SU-DHL-6 (cell line): ENCODE measurements at regions not wholly inside any gene's neighbourhood (a gene's known extent, or its start where the extent isn't known, plus 50 kb on each side); places are given as distances from the start of the nearest gene placed in this dataset.

Source experiments
- H2AFZ ChIP-seq: fragments of 200-600 bp; sonication (generic); 2 replicates; pipeline ENCODE4 v1.6.1; 2014; ENCODE audit warnings: low read depth, mild to moderate bottlenecking, moderate library complexity, mixed read lengths, antibody characterized with exemption, low read length; ENCODE audit not compliant: severe bottlenecking
- H3F3A ChIP-seq: fragments of 200-600 bp; shearing (Covaris generic); 2 replicates; pipeline ENCODE4 v1.6.0; 2016; ENCODE audit warnings: antibody characterized with exemption, mild to moderate bottlenecking; ENCODE audit not compliant: insufficient read depth
- H3K27ac ChIP-seq: fragments of 200-600 bp; sonication (generic); 2 replicates; pipeline ENCODE4 v1.5.1; 2016; ENCODE audit warnings: low read depth, mild to moderate bottlenecking, low read length, moderate library complexity, mixed read lengths
- H3K27me3 ChIP-seq: fragments of 200-600 bp; sonication (generic), shearing (Covaris generic); 2 replicates; pipeline ENCODE4 v1.6.0; 2014; ENCODE audit warnings: mild to moderate bottlenecking, low read length
- H3K36me3 ChIP-seq: fragments of 200-600 bp; sonication (generic); 2 replicates; pipeline ENCODE4 v1.6.1; 2014; ENCODE audit warnings: mild to moderate bottlenecking, low read length, mixed read lengths
- H3K4me2 ChIP-seq: fragments of 300-600, 200-600 bp; shearing (Covaris generic), sonication (generic); 2 replicates; pipeline ENCODE4 v1.6.0; 2014; ENCODE audit warnings: low read length, low read depth, mild to moderate bottlenecking; ENCODE audit not compliant: poor library complexity, severe bottlenecking
- H3K4me3 ChIP-seq: fragments of 200-600 bp; sonication (generic); 2 replicates; pipeline ENCODE4 v1.5.1; 2014; ENCODE audit warnings: antibody characterized with exemption, low read length, mild to moderate bottlenecking, mixed read lengths; ENCODE audit not compliant: insufficient read depth, poor library complexity, severe bottlenecking
- H3K79me2 ChIP-seq: fragments of 200-600 bp; sonication (generic); 2 replicates; pipeline ENCODE4 v1.6.1; 2014; ENCODE audit warnings: mild to moderate bottlenecking, low read length, moderate library complexity; ENCODE audit not compliant: insufficient read depth
- H3K9ac ChIP-seq: fragments of 200-600 bp; sonication (generic); 2 replicates; pipeline ENCODE4 v1.7.0; 2014; ENCODE audit warnings: mild to moderate bottlenecking, low read length
- H3K9me2 ChIP-seq: fragments of 200-600 bp; sonication (generic); replicated peaks from 2 replicates; pipeline ENCODE4 v1.6.1; 2014; ENCODE audit warnings: low read length; ENCODE audit not compliant: insufficient read depth
- H3K9me3 ChIP-seq: fragments of 200-600 bp; sonication (generic); 2 replicates; pipeline ENCODE4 v1.6.1; 2014; ENCODE audit warnings: low read length, mixed read lengths; ENCODE audit not compliant: insufficient read depth
- H4K20me1 ChIP-seq: fragments of 200-600 bp; sonication (generic); 2 replicates; pipeline ENCODE4 v1.6.1; 2014; ENCODE audit warnings: low read depth, mild to moderate bottlenecking, antibody characterized with exemption, low read length, moderate library complexity, mixed read lengths
- CTCF ChIP-seq: fragments of 200-600 bp; sonication (generic); IDR thresholded peaks from one replicate; pipeline ENCODE4 v1.5.1; 2017; ENCODE audit warnings: antibody characterized with exemption, mild to moderate bottlenecking, low read length, moderate library complexity; ENCODE audit not compliant: insufficient read depth, poor library complexity, severe bottlenecking
- EZH2phosphoT487 ChIP-seq: fragments of 200-600 bp; sonication (generic), shearing (Covaris generic); conservative IDR thresholded peaks from 2 replicates; pipeline ENCODE4 v1.6.1; 2018; ENCODE audit warnings: mild to moderate bottlenecking, antibody characterized with exemption, low read length, moderate library complexity, mixed read lengths

GRCh38 chr9:118482306-118482705 is 778.1 kb downstream of the TLR4 start:
- Histone ChIP-seq H2AFZ (no peak overlapping the region), H3K79me2 (no peaks in the 10 kb centered on the region), H3K36me3 (no peaks in the 10 kb centered on the region), H3K4me2 (no peak overlapping the region), H3K27me3 (no peaks in the 10 kb centered on the region), H3K9me3 (no peaks in the 10 kb centered on the region), H3K9me2 (no peaks in the 10 kb centered on the region; the same call in 1 of the 2 replicates), H3K9ac (no peak overlapping the region), H3K4me3 (no peak overlapping the region), H3F3A (no peaks in the 10 kb centered on the region), H4K20me1 (no peaks in the 10 kb centered on the region), H3K27ac (no peak overlapping the region)
- TF ChIP-seq CTCF (no peak), EZH2phosphoT487 (no peak)

- no peaks in the 10 kb centered on the region for H4K20me1 ChIP-seq
These were observed 779.5 kb downstream of the TLR4 start for GRCh38 chr9:118483677-118484076.

GRCh38 chr9:118503236-118503635 is 799.0 kb downstream of the TLR4 start:
- TF ChIP-seq CTCF, result no peak
- TF ChIP-seq EZH2phosphoT487, result no peak
- Histone ChIP-seq H3K4me2 (no peak overlapping the region), H3K9me3 (no peaks in the 10 kb centered on the region), H3K9ac (no peak overlapping the region), H3K27me3 (no peaks in the 10 kb centered on the region), H3K79me2 (no peaks in the 10 kb centered on the region), H4K20me1 (no peaks in the 10 kb centered on the region), H3K4me3 (no peak overlapping the region), H3F3A (no peaks in the 10 kb centered on the region), H3K27ac (no peak overlapping the region), H3K9me2 (no peaks in the 10 kb centered on the region), H2AFZ (no peak overlapping the region), H3K36me3 (no peaks in the 10 kb centered on the region)

More at GRCh38 chr9:118483677-118484076, 779.5 kb downstream of the TLR4 start:
- Histone ChIP-seq H3K27ac (no peak overlapping the region), H3K4me3 (no peak overlapping the region), H3K9me2 (no peaks in the 10 kb centered on the region; the same call in 1 of the 2 replicates), H3K9me3 (no peaks in the 10 kb centered on the region), H3K36me3 (no peaks in the 10 kb centered on the region), H3K9ac (no peak overlapping the region), H3K4me2 (no peak overlapping the region), H3K27me3 (no peaks in the 10 kb centered on the region), H3K79me2 (no peaks in the 10 kb centered on the region), H3F3A (no peaks in the 10 kb centered on the region), H2AFZ (no peak overlapping the region)
- TF ChIP-seq EZH2phosphoT487, result no peak
- no peak for TF ChIP-seq CTCF
